Nephron progenitor cell (in vitro differentiated cells): ENCODE measurements at regions not wholly inside any gene's neighbourhood (a gene's known extent, or its start where the extent isn't known, plus 50 kb on each side); places are given as distances from the start of the nearest gene placed in this dataset.

ENCODE experiments used
- DNase-seq: peaks from one replicate; pipeline ENCODE4 v3.0.0; 2021
- H3K27ac Mint-ChIP-seq: 2 replicates; pipeline ENCODE4 v1.8.0; 2021; ENCODE audit warnings: mild to moderate bottlenecking, moderate library complexity, mixed read lengths
- H3K27me3 Mint-ChIP-seq: 2 replicates; pipeline ENCODE4 v1.8.0; 2021; ENCODE audit warnings: mild to moderate bottlenecking, low read depth, mixed read lengths; ENCODE audit not compliant: poor library complexity
- H3K36me3 Mint-ChIP-seq: 2 replicates; pipeline ENCODE4 v1.8.0; 2021; ENCODE audit warnings: low read depth, mixed read lengths
- H3K4me1 Mint-ChIP-seq: 2 replicates; pipeline ENCODE4 v1.8.0; 2021; ENCODE audit warnings: mixed read lengths
- H3K4me3 Mint-ChIP-seq: 2 replicates; pipeline ENCODE4 v1.8.0; 2021; ENCODE audit warnings: mild to moderate bottlenecking, moderate library complexity, mixed read lengths
- H3K9me3 Mint-ChIP-seq: 2 replicates; pipeline ENCODE4 v1.8.0; 2021; ENCODE audit warnings: mild to moderate bottlenecking, moderate library complexity, mixed read lengths
- CTCF ChIP-seq: fragments of 200-600 bp; sonication (generic); IDR thresholded peaks from 2 replicates; pipeline ENCODE4 v1.5.0; 2021; ENCODE audit warnings: antibody characterized with exemption

- Mint-ChIP-seq H3K36me3 (peaks cover 19% of the 10 kb centered on the region), H3K4me3 (no peak overlapping the region), H3K9me3 (peaks cover 36% of the 10 kb centered on the region), H3K27me3 (no peaks in the 10 kb centered on the region), H3K4me1 (no peaks in the 10 kb centered on the region), H3K27ac (no peak overlapping the region)
- no peak for DNase-seq
- TF ChIP-seq CTCF, result no peak
These were observed 124.4 kb upstream of the PRL start for GRCh38 chr6:22421198-22421597.

- no peak for TF ChIP-seq CTCF
- H3K27me3 Mint-ChIP-seq, result no peaks in the 10 kb centered on the region
- peaks cover 21% of the 10 kb centered on the region for H3K9me3 Mint-ChIP-seq
- H3K36me3 Mint-ChIP-seq, result peaks cover 11% of the 10 kb centered on the region
- no peak overlapping the region for H3K4me3 Mint-ChIP-seq
- H3K27ac Mint-ChIP-seq, result no peak overlapping the region
- no peaks in the 10 kb centered on the region for H3K4me1 Mint-ChIP-seq
- no peak for DNase-seq
These were observed 127.4 kb upstream of the PRL start for GRCh38 chr6:22424196-22424595.

GRCh38 chr6:22432060-22432459, 135.2 kb upstream of the PRL start:
- Mint-ChIP-seq H3K36me3 (peaks cover 4% of the 10 kb centered on the region), H3K4me1 (peaks cover 10% of the 10 kb centered on the region), H3K4me3 (no peak overlapping the region), H3K27me3 (no peaks in the 10 kb centered on the region), H3K27ac (no peak overlapping the region), H3K9me3 (peaks cover 8% of the 10 kb centered on the region)
- no peak for TF ChIP-seq CTCF
- DNase-seq, result no peak

- Mint-ChIP-seq H3K4me1 (peaks cover 10% of the 10 kb centered on the region), H3K27me3 (no peaks in the 10 kb centered on the region), H3K36me3 (peaks cover 4% of the 10 kb centered on the region), H3K9me3 (peaks cover 8% of the 10 kb centered on the region), H3K27ac (no peak overlapping the region), H3K4me3 (no peak overlapping the region)
- no peak for TF ChIP-seq CTCF
- no peak for DNase-seq
These were observed 135.6 kb upstream of the HDGFL1 start for GRCh38 chr6:22433745-22434144.

GRCh38 chr6:22435151-22435550, 134.2 kb upstream of the HDGFL1 start:
- no peak overlapping the region for H3K27ac Mint-ChIP-seq
- peaks cover 8% of the 10 kb centered on the region for H3K9me3 Mint-ChIP-seq
- H3K36me3 Mint-ChIP-seq, result peaks cover 4% of the 10 kb centered on the region
- H3K27me3 Mint-ChIP-seq, result peaks cover 3% of the 10 kb centered on the region
- peaks cover 10% of the 10 kb centered on the region for H3K4me1 Mint-ChIP-seq
- no peak overlapping the region for H3K4me3 Mint-ChIP-seq
- no peak for TF ChIP-seq CTCF
- no peak for DNase-seq

GRCh38 chr6:22436134-22436533, 133.2 kb upstream of the HDGFL1 start:
- Mint-ChIP-seq H3K4me3 (no peak overlapping the region), H3K9me3 (peaks cover 12% of the 10 kb centered on the region), H3K27ac (no peak overlapping the region), H3K27me3 (peaks cover 3% of the 10 kb centered on the region), H3K4me1 (peaks cover 10% of the 10 kb centered on the region), H3K36me3 (peaks cover 4% of the 10 kb centered on the region)
- no peak for TF ChIP-seq CTCF
- DNase-seq, result no peak
